ENCODE measurements at regions not wholly inside any gene's neighbourhood (a gene's known extent, or its start where the extent isn't known, plus 50 kb on each side); places are given as distances from the start of the nearest gene placed in this dataset.
A peak's percentile ranks its signal among the peaks of the same experiment; 100 is the strongest.

DNA sequence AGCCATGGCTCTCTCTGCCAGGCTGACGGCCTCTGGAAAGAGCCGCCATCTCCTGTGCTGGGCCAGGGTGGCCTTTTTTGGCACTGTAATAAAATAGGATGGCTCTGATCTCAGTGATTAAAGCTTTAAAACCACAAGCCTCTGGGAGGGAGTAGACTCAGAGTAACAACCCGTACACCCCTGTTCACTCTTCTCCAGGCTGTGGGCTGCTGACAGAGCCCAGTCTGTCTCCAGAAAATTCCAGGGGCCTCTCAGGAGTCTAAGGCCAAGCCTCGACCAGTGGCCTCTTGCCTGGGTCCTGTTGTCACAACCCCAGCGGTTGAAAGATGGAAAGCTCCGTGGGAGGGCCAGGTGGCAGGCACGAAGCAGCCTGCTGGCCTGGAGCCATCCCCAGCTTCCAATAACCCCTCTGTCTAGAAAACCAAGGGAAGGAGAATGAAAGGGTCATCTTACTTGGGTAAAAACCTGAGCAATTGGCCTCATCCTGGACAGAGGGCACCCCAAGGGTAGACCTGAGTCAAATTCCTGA lies 286.7 kb upstream of the ZNF462 start:
- H3K9ac ChIP-seq = no peak overlapping the region
- H3K27ac Mint-ChIP-seq = peak overlapping the region; percentile 96

DNA sequence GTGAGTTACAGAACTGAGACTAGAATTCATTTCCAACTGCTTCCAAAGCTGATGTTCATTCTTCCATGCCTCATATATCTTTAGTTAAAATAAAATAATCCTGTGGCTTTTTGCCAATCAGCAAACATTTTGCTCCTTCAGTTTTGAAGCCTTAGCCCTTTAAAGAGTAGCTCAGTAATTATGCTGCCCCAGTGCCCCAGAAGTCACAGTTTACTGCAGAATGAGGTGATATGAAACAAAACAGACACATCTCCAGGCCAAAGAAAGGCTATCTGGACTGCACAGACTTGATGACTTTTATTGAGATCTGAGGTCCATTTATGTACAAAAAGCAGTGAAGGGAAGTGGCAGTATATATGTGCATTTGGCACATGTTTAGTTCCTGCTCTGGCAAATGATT lies 285.8 kb upstream of the ZNF462 start:
- Histone ChIP-seq H4K20me1 (ENCODE audit: low read depth) (no peaks in the 10 kb centered on the region), H3K4me1 (peaks cover 34% of the 10 kb centered on the region), H3K79me2 (ENCODE audit: low read depth) (no peaks in the 10 kb centered on the region), H2AFZ (replicated peaks) (no peak overlapping the region), H3K9me3 (ENCODE audit: low read depth) (no peaks in the 10 kb centered on the region), H3K4me2 (peak overlapping the region; percentile 26), H3K27ac (peak overlapping the region; percentile 95), H3K9ac (no peak overlapping the region), H3K36me3 (no peaks in the 10 kb centered on the region), H3K4me3 (no peak overlapping the region), H3F3A (ENCODE audit: low read depth) (peaks cover 28% of the 10 kb centered on the region), H3K27me3 (no peaks in the 10 kb centered on the region)
- peaks cover 7% of the 10 kb centered on the region for H3K27me3 Mint-ChIP-seq (ENCODE audit: insufficient read depth, low read depth)
- H3K9me3 Mint-ChIP-seq = peaks cover 33% of the 10 kb centered on the region
- H3K4me1 Mint-ChIP-seq = peaks cover 35% of the 10 kb centered on the region
- no peak for DNase-seq (ENCODE audit: low spot score)
- TF ChIP-seq EZH2phosphoT487 (IDR thresholded peaks at IDR 0.05) = no peak
- no peak for TF ChIP-seq EZH2 (IDR thresholded peaks at IDR 0.05)
- TF ChIP-seq, protein P1, sequence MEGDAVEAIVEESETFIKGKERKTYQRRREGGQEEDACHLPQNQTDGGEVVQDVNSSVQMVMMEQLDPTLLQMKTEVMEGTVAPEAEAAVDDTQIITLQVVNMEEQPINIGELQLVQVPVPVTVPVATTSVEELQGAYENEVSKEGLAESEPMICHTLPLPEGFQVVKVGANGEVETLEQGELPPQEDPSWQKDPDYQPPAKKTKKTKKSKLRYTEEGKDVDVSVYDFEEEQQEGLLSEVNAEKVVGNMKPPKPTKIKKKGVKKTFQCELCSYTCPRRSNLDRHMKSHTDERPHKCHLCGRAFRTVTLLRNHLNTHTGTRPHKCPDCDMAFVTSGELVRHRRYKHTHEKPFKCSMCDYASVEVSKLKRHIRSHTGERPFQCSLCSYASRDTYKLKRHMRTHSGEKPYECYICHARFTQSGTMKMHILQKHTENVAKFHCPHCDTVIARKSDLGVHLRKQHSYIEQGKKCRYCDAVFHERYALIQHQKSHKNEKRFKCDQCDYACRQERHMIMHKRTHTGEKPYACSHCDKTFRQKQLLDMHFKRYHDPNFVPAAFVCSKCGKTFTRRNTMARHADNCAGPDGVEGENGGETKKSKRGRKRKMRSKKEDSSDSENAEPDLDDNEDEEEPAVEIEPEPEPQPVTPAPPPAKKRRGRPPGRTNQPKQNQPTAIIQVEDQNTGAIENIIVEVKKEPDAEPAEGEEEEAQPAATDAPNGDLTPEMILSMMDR (IDR thresholded peaks at IDR 0.05) = no peak
- H3K4me3 Mint-ChIP-seq = no peak overlapping the region
- H3K36me3 Mint-ChIP-seq = no peaks in the 10 kb centered on the region
- H3K27ac Mint-ChIP-seq = peak overlapping the region; percentile 96

More for the DNA sequence above, 286.7 kb upstream of the ZNF462 start:
- peaks cover 7% of the 10 kb centered on the region for H3K27me3 Mint-ChIP-seq (ENCODE audit: insufficient read depth, low read depth)
- DNase-seq (ENCODE audit: low spot score) = peak; percentile 25
- Histone ChIP-seq H3K4me1 (peaks cover 32% of the 10 kb centered on the region), H3K4me3 (no peak overlapping the region), H3K4me2 (peak overlapping the region; percentile 26), H4K20me1 (ENCODE audit: low read depth) (no peaks in the 10 kb centered on the region), H3K27ac (peak overlapping the region; percentile 95), H3K27me3 (no peaks in the 10 kb centered on the region), H2AFZ (replicated peaks) (peak overlapping the region; percentile 1), H3K9me3 (ENCODE audit: low read depth) (no peaks in the 10 kb centered on the region), H3F3A (ENCODE audit: low read depth) (peaks cover 24% of the 10 kb centered on the region), H3K79me2 (ENCODE audit: low read depth) (no peaks in the 10 kb centered on the region), H3K36me3 (no peaks in the 10 kb centered on the region)
- no peak overlapping the region for H3K4me3 Mint-ChIP-seq
- H3K4me1 Mint-ChIP-seq = peaks cover 33% of the 10 kb centered on the region
- peaks cover 35% of the 10 kb centered on the region for H3K9me3 Mint-ChIP-seq
- TF ChIP-seq EZH2phosphoT487 (IDR thresholded peaks at IDR 0.05) (no peak), EZH2 (IDR thresholded peaks at IDR 0.05) (no peak)
- H3K36me3 Mint-ChIP-seq = no peaks in the 10 kb centered on the region

DNA sequence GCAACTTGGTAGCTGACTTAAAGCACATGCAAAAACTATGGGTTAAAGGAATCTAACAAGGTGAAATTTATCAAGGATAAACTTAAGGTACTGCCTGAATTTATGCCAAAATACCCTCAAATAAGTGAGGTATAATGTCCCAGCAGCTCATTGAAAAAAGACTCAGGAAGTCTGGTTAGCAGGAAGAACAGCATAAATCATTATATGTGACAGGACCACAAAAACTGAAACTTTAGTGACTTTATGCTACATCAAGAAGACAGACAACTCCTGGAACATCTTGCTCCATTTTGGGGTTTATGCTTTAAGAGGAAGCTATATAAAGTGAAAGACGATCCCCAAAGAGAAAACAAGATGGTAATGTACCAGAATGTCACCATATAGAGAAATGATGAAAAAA lies 282.4 kb upstream of the ZNF462 start:
- Histone ChIP-seq H3K36me3 (no peaks in the 10 kb centered on the region), H3K9ac (no peak overlapping the region), H3K4me2 (no peak overlapping the region), H3K4me1 (peaks cover 52% of the 10 kb centered on the region), H3F3A (ENCODE audit: low read depth) (peaks cover 44% of the 10 kb centered on the region), H3K4me3 (no peak overlapping the region), H3K27me3 (no peaks in the 10 kb centered on the region), H4K20me1 (ENCODE audit: low read depth) (no peaks in the 10 kb centered on the region), H3K79me2 (ENCODE audit: low read depth) (no peaks in the 10 kb centered on the region), H3K9me3 (ENCODE audit: low read depth) (no peaks in the 10 kb centered on the region), H3K27ac (no peak overlapping the region), H2AFZ (replicated peaks) (no peak overlapping the region)
- H3K36me3 Mint-ChIP-seq = no peaks in the 10 kb centered on the region
- DNase-seq (ENCODE audit: low spot score) = no peak
- TF ChIP-seq EZH2phosphoT487 (IDR thresholded peaks at IDR 0.05) (no peak), EZH2 (IDR thresholded peaks at IDR 0.05) (no peak)
- TF ChIP-seq, protein P1 (IDR thresholded peaks at IDR 0.05) = no peak
- no peak overlapping the region for H3K4me3 Mint-ChIP-seq
- peaks cover 25% of the 10 kb centered on the region for H3K9me3 Mint-ChIP-seq
- no peak overlapping the region for H3K27ac Mint-ChIP-seq
- H3K27me3 Mint-ChIP-seq (ENCODE audit: insufficient read depth, low read depth) = peaks cover 3% of the 10 kb centered on the region
- H3K4me1 Mint-ChIP-seq = peaks cover 42% of the 10 kb centered on the region

GRCh38 chr9:106581973-106582372 lies 281.0 kb upstream of the ZNF462 start:
- no peak overlapping the region for H3K27ac Mint-ChIP-seq
- H4K20me1 ChIP-seq (ENCODE audit: low read depth) = no peaks in the 10 kb centered on the region
- H3K9ac ChIP-seq = no peak overlapping the region
- peaks cover 24% of the 10 kb centered on the region for H3K9me3 Mint-ChIP-seq
- peaks cover 27% of the 10 kb centered on the region for H3K4me1 Mint-ChIP-seq
- DNase-seq (ENCODE audit: low spot score) = no peak
- H3F3A ChIP-seq (ENCODE audit: low read depth) = peaks cover 30% of the 10 kb centered on the region
- peaks cover 40% of the 10 kb centered on the region for H3K4me1 ChIP-seq
- TF ChIP-seq, protein P1 (IDR thresholded peaks at IDR 0.05) = no peak
- TF ChIP-seq EZH2 (IDR thresholded peaks at IDR 0.05) = no peak
- TF ChIP-seq EZH2phosphoT487 (IDR thresholded peaks at IDR 0.05) = no peak
- no peaks in the 10 kb centered on the region for H3K9me3 ChIP-seq (ENCODE audit: low read depth)
- H3K4me3 ChIP-seq = no peak overlapping the region
- H2AFZ ChIP-seq (replicated peaks) = no peak overlapping the region
- H3K27me3 Mint-ChIP-seq (ENCODE audit: insufficient read depth, low read depth) = no peaks in the 10 kb centered on the region
- H3K36me3 Mint-ChIP-seq = no peaks in the 10 kb centered on the region
- H3K4me2 ChIP-seq = no peak overlapping the region
- H3K27ac ChIP-seq = peak overlapping the region; percentile 95
- no peaks in the 10 kb centered on the region for H3K79me2 ChIP-seq (ENCODE audit: low read depth)
- H3K27me3 ChIP-seq = no peaks in the 10 kb centered on the region
- no peak overlapping the region for H3K4me3 Mint-ChIP-seq
- no peaks in the 10 kb centered on the region for H3K36me3 ChIP-seq

Data from neural progenitor cell (in vitro differentiated cells).